ENCODE measurements at regions not wholly inside any gene's neighbourhood (a gene's known extent, or its start where the extent isn't known, plus 50 kb on each side); places are given as distances from the start of the nearest gene placed in this dataset.

GRCh38 chr10:128779416-128779815 is 653.2 kb upstream of the MKI67 start:
- no peak for DNase-seq

DNA sequence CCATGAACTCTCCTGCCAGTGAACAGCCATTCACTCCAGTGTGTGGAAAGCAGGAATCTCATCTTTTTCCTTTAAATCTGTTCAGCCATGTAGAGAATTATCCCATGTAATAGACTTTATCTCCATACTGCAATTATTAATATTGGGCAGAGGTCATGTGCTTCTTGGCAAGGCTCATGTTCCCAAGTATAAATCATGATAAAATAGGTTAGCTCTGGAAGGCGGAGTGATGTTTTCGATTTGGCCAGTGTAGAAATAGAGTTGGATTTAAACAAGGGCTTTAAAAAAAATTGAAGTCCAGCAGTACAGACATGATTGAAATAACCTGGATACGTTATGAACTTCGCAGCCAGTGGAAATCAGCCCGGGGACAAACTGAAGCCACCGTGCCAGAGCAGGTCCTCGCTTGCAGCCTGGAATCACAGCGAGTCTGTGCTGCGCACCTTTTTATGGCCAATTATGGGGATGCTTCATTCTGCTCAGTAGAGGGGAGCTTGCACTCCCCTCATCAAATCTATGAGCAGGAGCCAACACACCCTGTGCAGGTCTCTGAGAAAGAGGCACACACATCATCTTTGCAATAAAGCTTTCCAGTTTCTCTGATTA is 654.0 kb upstream of the MKI67 start:
- no peak for DNase-seq

DNA sequence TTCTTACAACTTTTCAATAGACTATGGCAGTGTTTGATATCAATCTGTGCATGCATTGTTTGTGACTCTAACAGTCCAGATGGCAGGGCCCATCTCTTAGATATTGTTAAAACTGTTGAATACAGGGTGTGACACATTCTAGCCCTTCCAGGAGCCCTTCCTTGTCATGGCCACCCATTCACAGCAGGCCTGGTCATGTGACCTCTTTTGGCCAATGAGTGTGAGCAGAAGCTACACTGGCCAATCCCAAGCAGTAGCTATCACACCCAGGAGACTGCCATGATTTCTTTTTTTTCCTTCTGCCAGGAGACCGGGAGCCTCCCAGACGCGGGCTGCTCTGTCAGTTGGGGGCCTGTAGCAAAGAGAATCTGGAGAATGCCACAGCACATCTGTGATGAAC is 655.4 kb upstream of the MKI67 start:
- no peak for DNase-seq

GRCh38 chr10:128784444-128784843 is 658.2 kb upstream of the MKI67 start:
- DNase-seq: no peak

- no peak for DNase-seq
Observed at GRCh38 chr10:128792426-128793140, 666.4 kb upstream of the MKI67 start.

DNA sequence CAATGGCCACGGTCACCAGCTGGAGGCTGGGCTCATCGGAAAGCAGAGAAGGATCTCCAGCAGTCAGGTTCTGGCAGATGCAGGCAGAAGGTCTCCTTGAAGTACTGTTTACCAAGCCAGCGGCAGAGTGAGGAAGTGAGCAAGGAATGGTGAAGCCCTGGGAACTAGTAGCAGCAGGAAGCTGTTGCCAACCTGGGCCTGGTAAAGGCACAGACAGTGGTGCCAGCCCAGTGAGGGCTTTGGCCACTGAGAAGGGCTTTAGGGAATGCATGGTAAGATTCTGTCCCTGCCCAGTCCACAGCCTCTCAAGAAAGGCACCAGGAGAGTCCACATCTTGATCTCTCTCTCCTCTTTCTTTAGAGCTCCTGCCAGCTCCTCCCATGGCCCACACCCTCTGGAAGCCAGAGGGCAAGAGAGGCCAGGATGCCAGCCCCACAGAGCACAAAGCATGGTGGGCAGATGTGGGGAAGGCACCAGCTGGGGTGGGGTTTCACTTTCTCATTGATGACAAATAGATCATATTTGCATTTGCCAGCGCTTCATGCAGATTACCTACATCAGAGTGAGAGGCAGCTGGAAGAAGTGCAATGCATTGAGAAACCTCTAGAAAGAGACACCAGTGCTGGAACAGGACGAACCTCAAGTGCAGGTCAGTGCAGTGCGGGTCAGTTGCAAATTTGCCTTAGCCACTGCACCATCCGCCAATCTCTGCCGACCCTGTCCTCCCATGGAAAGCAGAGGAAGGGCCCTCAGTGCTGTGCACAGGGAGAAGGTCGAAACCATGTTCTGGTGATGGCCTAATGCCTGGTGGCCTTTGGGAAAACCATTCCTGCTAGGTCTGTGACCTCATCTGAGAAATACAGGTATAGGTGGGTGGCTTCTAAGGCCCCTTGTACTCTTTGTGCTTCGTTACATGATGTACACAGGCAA is 667.8 kb upstream of the MKI67 start:
- no peak for DNase-seq

GRCh38 chr10:128796396-128796912 is 670.2 kb upstream of the MKI67 start:
- no peak for DNase-seq

GRCh38 chr10:128802062-128802461 is 665.0 kb upstream of the MGMT start:
- DNase-seq: no peak

DNA sequence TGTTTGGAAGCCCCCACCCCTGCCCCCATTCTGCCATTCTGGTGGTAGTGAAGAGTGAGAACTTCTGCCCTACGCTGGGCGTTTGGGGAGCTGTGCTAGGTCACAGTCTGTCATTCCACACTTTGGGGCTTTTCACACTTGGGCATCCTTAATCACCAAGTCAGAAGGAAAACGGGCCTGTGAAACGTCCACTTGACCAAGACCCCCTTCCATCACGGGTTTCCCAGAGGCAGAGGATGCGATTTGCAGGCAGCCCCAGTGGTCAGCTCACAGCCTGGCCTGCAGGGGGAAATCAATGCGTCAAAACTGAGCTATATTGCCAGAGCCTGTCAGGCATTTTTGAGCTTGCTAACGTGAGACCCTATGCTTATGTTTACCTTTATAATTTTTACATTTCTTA is 663.3 kb upstream of the MGMT start:
- no peak for DNase-seq

GRCh38 chr10:128804411-128804810 is 662.6 kb upstream of the MGMT start:
- no peak for DNase-seq

- DNase-seq: no peak
Observed at GRCh38 chr10:128808921-128809440, 658.1 kb upstream of the MGMT start.

- no peak for DNase-seq
Observed at GRCh38 chr10:128811511-128811910, 655.5 kb upstream of the MGMT start.

DNA sequence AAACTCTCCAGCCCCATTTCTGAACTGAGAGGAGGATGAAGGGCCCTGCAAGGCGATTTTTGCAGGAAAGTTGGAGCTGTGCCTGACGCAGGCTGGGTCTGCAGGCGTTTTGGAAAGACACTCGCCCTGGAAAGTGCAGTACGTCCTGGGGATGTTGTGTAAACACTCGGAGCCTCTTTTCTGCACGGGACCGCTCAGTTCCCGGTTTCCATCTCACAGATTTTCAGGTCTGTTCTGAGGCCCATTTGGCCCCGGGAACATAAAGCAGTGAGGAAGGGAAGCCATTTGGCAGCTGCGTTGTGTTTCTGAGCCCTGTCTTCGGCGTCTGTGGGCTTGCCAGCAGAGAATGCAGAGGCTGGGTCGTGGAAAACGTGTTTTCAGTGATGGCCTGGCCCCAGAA is 655.0 kb upstream of the MGMT start:
- DNase-seq: no peak

DNA sequence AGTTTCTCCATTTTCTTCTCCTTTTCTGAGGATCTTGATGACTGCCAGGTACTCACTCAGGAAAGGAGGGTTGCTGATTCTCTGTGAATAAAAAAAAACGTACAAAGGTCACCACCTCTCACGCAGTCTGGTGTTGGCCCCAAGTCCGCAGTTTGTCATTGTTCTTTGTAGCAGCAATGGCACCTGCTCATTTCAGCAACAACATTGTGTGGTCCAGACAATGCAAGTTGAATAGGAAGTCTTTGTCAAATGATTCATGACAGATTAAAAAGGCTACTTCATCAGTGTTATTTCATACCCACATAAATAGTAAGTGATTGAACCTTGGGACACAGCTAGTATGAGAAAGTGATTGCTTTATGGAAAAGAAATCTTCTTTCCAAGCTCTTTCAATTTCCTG is 653.5 kb upstream of the MGMT start:
- DNase-seq: no peak

- DNase-seq: no peak
Observed at GRCh38 chr10:128814024-128814423, 653.0 kb upstream of the MGMT start.

DNA sequence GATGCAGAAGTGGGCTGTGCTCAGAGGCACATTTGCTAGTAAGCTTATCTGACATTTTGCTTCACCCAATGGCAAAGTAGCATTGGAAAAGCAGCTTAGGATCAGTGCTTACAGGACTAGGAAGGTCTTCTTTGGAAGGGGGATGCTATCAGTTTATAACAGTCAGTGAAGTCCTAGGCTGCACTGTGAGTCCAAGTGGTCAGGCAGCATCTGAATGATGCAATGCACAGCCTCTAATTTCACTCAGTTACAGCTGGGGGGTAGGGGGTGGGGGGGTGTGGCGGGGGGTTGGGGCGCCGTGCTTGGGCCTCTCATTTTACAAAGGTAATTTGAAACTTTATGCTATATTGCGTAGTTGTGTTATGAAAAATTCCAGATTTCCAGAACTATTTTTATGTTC is 652.3 kb upstream of the MGMT start:
- no peak for DNase-seq

DNA sequence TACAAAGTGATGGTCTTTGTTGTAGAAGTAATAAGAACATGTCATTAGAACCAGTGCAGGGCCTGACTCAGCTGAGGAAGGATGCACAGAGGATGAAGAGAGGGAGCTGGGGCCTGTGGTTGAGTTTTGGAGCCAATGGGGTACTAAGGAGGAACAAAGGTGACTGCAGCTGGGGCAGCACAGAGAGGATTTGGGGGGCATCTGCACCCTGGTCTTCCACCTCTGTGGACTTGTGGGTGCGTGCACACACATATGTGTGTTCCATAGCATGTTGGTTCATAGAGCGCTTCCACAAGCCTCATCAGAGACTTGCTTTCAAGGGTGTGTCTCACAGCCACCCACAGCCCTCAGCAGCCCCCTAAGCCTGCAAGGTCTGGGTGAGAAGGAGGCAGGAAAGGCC is 650.3 kb upstream of the MGMT start:
- DNase-seq: no peak

GRCh38 chr10:128817636-128818035 is 649.4 kb upstream of the MGMT start:
- no peak for DNase-seq

- DNase-seq: no peak
Observed at GRCh38 chr10:128820663-128821062, 646.4 kb upstream of the MGMT start.

GRCh38 chr10:128823201-128823600 is 643.8 kb upstream of the MGMT start:
- DNase-seq: no peak

DNA sequence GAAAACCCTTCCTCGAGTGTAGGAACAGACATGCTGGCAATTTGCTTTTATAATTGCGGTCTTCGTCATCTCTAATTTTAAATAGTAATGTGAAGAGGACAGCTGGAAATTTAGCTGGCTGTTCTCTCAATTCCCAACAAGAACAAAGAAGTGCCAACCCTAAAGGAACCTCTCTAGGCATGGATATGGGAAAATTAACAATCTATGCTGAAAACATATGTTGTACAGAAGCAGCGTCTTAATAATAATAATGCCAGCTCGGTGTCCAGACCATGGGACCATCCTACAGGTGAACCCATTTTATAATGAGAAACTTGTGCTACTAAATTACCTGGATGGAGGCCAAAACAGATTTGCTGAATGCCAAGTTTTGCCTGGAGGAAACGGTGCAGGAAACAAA is 641.4 kb upstream of the MGMT start:
- no peak for DNase-seq

- no peak for DNase-seq
Observed at GRCh38 chr10:128833671-128834070, 633.4 kb upstream of the MGMT start.

GRCh38 chr10:128835361-128835760 is 631.7 kb upstream of the MGMT start:
- DNase-seq: no peak

Data from activated CD4-positive, alpha-beta T cell treated with anti-CD3 and anti-CD28 coated beads for 4 hours (primary cell).